SK-N-SH treated with all-trans-retinoic acid at 6 μM for 48 hours (cell line): ENCODE measurements at regions not wholly inside any gene's neighbourhood (a gene's known extent, or its start where the extent isn't known, plus 50 kb on each side); places are given as distances from the start of the nearest gene placed in this dataset.
"Not testable (repeated sequence)": the region's sequence is repeated elsewhere in the genome, so short reads cannot be mapped to it uniquely, and the experiment has no call there.

Experiments
- CSDC2 ChIP-seq: fragments of 250-450 bp; sonication (Bioruptor Pico); IDR thresholded peaks from 2 replicates; pipeline ENCODE4 v1.5.0; 2020; ENCODE audit warnings: mild to moderate bottlenecking, moderate library complexity
- ESRRG ChIP-seq: fragments of 250-450 bp; sonication (Bioruptor Pico); IDR thresholded peaks from 2 replicates; pipeline ENCODE4 v1.6.1; 2021; ENCODE audit warnings: mild to moderate bottlenecking
- ISL1 ChIP-seq: fragments of 250-450 bp; sonication (Bioruptor Pico); IDR thresholded peaks from 2 replicates; pipeline ENCODE4 v2.1.2; 2022; ENCODE audit warnings: mild to moderate bottlenecking, moderate library complexity
- OSR1 ChIP-seq: fragments of 250-450 bp; sonication (Bioruptor Pico); IDR thresholded peaks from 2 replicates; pipeline ENCODE4 v1.8.0; 2022; ENCODE audit warnings: moderate library complexity, mild to moderate bottlenecking, inconsistent platforms
- RARB ChIP-seq: fragments of 250-450 bp; sonication (Bioruptor Pico); IDR thresholded peaks from 2 replicates; pipeline ENCODE4 v1.8.0; 2021; ENCODE audit warnings: mild to moderate bottlenecking, moderate library complexity
- TOX ChIP-seq: fragments of 250-450 bp; sonication (Bioruptor Pico); IDR thresholded peaks from 2 replicates; pipeline ENCODE4 v1.8.0; 2021; ENCODE audit warnings: mild to moderate bottlenecking, moderate library complexity, borderline replicate concordance
- ZNF70 ChIP-seq: fragments of 450-650 bp; formaldehyde crosslinking; IDR thresholded peaks from 2 replicates; pipeline ENCODE4 v1.5.0; 2020; ENCODE audit warnings: mild to moderate bottlenecking, moderate library complexity
- ZNF8 ChIP-seq: fragments of 450-650 bp; formaldehyde crosslinking; IDR thresholded peaks from 2 replicates; pipeline ENCODE4 v1.5.0; 2020; ENCODE audit warnings: mild to moderate bottlenecking, moderate library complexity
- TF ChIP-seq, protein P1 (sequence below): fragments of 250-450 bp; sonication (Bioruptor Pico); IDR thresholded peaks from 2 replicates; pipeline ENCODE4 v1.8.0; 2020; ENCODE audit warnings: mild to moderate bottlenecking, moderate library complexity, borderline replicate concordance
- TF ChIP-seq, protein P2 (sequence below): fragments of 250-450 bp; sonication (Bioruptor Pico); IDR thresholded peaks from 2 replicates; pipeline ENCODE4 v1.5.1; 2020; ENCODE audit warnings: low read depth, mild to moderate bottlenecking, moderate library complexity
- TF ChIP-seq, protein P3 (sequence below): fragments of 250-450 bp; sonication (Bioruptor Pico); IDR thresholded peaks from 2 replicates; pipeline ENCODE4 v1.5.1; 2021; ENCODE audit warnings: mild to moderate bottlenecking, moderate library complexity

DNA sequence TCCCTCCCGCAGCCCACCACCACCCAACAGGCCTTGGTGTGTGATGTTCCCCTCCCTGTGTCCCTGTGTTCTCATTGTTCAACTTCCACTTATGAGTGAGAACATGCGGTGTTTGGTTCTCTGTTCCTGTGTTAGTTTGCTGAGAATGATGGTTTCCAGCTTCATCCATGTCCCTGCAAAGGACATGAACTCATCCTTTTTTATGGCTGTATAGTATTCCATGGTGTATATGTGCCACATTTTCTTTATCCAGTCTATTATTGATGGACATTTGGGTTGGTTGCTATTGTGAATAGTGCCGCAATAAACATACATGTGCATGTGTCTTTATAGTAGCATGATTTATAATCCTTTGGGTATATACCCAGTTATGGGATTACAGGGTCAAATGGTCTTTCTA lies 59.1 kb upstream of the RHOBTB1 start:
- TF ChIP-seq, protein P1, sequence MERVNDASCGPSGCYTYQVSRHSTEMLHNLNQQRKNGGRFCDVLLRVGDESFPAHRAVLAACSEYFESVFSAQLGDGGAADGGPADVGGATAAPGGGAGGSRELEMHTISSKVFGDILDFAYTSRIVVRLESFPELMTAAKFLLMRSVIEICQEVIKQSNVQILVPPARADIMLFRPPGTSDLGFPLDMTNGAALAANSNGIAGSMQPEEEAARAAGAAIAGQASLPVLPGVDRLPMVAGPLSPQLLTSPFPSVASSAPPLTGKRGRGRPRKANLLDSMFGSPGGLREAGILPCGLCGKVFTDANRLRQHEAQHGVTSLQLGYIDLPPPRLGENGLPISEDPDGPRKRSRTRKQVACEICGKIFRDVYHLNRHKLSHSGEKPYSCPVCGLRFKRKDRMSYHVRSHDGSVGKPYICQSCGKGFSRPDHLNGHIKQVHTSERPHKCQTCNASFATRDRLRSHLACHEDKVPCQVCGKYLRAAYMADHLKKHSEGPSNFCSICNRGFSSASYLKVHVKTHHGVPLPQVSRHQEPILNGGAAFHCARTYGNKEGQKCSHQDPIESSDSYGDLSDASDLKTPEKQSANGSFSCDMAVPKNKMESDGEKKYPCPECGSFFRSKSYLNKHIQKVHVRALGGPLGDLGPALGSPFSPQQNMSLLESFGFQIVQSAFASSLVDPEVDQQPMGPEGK = not testable (repeated sequence)
- not testable (repeated sequence) for TF ChIP-seq ISL1 (CRISPR knock-in tag); ZNF8 (CRISPR knock-in tag); OSR1 (CRISPR knock-in tag); RARB (CRISPR knock-in tag); TOX; ESRRG; ZNF70; CSDC2 (CRISPR knock-in tag)
- TF ChIP-seq, protein P2, sequence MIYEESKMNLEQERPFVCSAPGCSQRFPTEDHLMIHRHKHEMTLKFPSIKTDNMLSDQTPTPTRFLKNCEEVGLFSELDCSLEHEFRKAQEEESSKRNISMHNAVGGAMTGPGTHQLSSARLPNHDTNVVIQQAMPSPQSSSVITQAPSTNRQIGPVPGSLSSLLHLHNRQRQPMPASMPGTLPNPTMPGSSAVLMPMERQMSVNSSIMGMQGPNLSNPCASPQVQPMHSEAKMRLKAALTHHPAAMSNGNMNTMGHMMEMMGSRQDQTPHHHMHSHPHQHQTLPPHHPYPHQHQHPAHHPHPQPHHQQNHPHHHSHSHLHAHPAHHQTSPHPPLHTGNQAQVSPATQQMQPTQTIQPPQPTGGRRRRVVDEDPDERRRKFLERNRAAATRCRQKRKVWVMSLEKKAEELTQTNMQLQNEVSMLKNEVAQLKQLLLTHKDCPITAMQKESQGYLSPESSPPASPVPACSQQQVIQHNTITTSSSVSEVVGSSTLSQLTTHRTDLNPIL = not testable (repeated sequence)
- TF ChIP-seq, protein P3, sequence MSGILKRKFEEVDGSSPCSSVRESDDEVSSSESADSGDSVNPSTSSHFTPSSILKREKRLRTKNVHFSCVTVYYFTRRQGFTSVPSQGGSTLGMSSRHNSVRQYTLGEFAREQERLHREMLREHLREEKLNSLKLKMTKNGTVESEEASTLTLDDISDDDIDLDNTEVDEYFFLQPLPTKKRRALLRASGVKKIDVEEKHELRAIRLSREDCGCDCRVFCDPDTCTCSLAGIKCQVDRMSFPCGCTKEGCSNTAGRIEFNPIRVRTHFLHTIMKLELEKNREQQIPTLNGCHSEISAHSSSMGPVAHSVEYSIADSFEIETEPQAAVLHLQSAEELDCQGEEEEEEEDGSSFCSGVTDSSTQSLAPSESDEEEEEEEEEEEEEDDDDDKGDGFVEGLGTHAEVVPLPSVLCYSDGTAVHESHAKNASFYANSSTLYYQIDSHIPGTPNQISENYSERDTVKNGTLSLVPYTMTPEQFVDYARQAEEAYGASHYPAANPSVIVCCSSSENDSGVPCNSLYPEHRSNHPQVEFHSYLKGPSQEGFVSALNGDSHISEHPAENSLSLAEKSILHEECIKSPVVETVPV = not testable (repeated sequence)
